Hepatocyte (in vitro differentiated cells): ENCODE measurements at regions not wholly inside any gene's neighbourhood (a gene's known extent, or its start where the extent isn't known, plus 50 kb on each side); places are given as distances from the start of the nearest gene placed in this dataset.

ENCODE experiments used
- EZH2 ChIP-seq: fragments of 200-600 bp; sonication (generic); IDR thresholded peaks from 2 replicates; pipeline ENCODE4 v1.6.1; 2016; ENCODE audit warnings: antibody characterized with exemption, mild to moderate bottlenecking, borderline replicate concordance
- EZH2phosphoT487 ChIP-seq: fragments of 200-600 bp; sonication (generic); IDR thresholded peaks from one replicate; pipeline ENCODE4 v1.6.1; 2018; ENCODE audit warnings: antibody characterized with exemption, mild to moderate bottlenecking, low read depth, moderate library complexity; ENCODE audit not compliant: unreplicated experiment, severe bottlenecking
- TF ChIP-seq, protein P1 (sequence below): fragments of 200-600 bp; sonication (generic); IDR thresholded peaks from 2 replicates; pipeline ENCODE4 v1.5.1; 2016; ENCODE audit warnings: antibody characterized with exemption, mild to moderate bottlenecking; ENCODE audit not compliant: poor library complexity

DNA sequence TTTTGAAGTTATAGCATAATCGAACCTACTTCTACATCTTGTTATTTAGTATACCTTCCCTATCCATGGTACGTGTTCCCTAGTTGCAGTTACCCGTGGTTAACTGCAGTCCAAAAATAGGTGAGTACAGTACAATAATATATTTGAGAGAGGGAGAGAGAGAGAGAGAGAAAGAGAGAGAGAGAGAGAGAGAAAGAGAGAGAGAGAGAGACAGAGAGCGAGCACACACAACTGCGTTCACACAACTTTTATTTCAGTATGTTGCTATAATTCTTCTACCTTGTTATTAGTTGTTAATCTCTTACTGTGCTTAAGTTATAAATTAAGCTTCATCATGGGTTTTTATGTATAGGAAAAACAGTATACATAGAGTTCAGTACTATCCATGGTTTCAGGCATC is 928.1 kb downstream of the TUSC7 start:
- TF ChIP-seq, protein P1, sequence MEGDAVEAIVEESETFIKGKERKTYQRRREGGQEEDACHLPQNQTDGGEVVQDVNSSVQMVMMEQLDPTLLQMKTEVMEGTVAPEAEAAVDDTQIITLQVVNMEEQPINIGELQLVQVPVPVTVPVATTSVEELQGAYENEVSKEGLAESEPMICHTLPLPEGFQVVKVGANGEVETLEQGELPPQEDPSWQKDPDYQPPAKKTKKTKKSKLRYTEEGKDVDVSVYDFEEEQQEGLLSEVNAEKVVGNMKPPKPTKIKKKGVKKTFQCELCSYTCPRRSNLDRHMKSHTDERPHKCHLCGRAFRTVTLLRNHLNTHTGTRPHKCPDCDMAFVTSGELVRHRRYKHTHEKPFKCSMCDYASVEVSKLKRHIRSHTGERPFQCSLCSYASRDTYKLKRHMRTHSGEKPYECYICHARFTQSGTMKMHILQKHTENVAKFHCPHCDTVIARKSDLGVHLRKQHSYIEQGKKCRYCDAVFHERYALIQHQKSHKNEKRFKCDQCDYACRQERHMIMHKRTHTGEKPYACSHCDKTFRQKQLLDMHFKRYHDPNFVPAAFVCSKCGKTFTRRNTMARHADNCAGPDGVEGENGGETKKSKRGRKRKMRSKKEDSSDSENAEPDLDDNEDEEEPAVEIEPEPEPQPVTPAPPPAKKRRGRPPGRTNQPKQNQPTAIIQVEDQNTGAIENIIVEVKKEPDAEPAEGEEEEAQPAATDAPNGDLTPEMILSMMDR: no peak
- TF ChIP-seq EZH2phosphoT487 (no peak), EZH2 (no peak)
